ENCODE measurements at regions not wholly inside any gene's neighbourhood (a gene's known extent, or its start where the extent isn't known, plus 50 kb on each side); places are given as distances from the start of the nearest gene placed in this dataset.

DNA sequence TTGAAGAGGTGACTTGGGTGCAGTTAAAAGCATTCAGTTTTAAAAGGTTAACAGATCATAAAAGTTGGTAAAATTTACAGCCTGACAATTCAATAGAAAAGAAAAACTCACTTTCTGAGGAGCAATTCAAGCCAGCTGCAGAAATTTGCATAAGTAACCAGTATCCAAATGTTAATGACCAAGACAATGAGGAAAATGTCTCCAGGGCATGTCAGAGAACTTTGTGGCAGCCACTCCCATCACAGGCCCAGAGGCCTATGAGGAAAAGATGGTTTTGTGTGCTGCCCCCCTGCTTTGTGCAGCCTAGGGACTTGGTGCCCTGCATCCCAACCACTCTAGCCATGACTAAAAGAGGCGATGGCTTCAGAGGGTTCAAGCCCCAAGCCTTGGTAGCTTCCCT is 1406.5 kb upstream of the ACO1 start:
- no peak for TF ChIP-seq POLR2A (IDR thresholded peaks at IDR 0.05)
- TF ChIP-seq, protein P1, sequence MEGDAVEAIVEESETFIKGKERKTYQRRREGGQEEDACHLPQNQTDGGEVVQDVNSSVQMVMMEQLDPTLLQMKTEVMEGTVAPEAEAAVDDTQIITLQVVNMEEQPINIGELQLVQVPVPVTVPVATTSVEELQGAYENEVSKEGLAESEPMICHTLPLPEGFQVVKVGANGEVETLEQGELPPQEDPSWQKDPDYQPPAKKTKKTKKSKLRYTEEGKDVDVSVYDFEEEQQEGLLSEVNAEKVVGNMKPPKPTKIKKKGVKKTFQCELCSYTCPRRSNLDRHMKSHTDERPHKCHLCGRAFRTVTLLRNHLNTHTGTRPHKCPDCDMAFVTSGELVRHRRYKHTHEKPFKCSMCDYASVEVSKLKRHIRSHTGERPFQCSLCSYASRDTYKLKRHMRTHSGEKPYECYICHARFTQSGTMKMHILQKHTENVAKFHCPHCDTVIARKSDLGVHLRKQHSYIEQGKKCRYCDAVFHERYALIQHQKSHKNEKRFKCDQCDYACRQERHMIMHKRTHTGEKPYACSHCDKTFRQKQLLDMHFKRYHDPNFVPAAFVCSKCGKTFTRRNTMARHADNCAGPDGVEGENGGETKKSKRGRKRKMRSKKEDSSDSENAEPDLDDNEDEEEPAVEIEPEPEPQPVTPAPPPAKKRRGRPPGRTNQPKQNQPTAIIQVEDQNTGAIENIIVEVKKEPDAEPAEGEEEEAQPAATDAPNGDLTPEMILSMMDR (IDR thresholded peaks at IDR 0.05) = no peak
- 92 to 100% methylated on average over 1 of the region's 1 CpG for WGBS, 2 donors
- no peaks in the 10 kb centered on the region for H3K4me1 ChIP-seq
- no peaks in the 10 kb centered on the region for H3K27me3 ChIP-seq
- H3K36me3 ChIP-seq = no peaks in the 10 kb centered on the region
- intact Hi-C loops (cut with DNase I) = no loop called here
- no peaks in the 10 kb centered on the region for H3K9me3 ChIP-seq
- H3K27ac ChIP-seq = no peak overlapping the region
- no peak overlapping the region for H3K4me3 ChIP-seq (replicated peaks in 1 of 3)
- DNase-seq = no peak

DNA sequence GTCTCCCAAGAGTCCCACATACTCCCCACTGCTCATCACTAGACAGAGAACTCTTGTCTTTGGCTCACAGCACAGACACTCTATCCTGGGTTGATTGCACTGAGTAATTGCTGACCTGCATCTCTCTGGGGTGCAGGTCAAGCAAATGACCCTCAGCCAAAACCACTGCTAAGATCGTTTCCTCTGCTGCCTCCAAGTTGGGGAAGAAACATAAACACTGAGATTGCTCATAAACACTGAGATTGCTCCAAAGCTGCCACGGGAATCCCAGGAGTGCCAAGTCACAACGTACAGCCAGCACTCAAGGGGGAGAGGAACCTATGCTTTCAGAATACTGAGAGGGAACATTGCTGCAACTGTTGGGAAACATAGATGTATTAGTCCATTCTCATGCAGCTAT is 1402.1 kb upstream of the ACO1 start:
- no peaks in the 10 kb centered on the region for H3K36me3 ChIP-seq
- WGBS, 2 donors = 32 to 49% methylated on average over 3 of the region's 3 CpGs
- no peak overlapping the region for H3K27ac ChIP-seq
- intact Hi-C loops (cut with DNase I) = no loop called here
- H3K9me3 ChIP-seq = no peaks in the 10 kb centered on the region
- no peak for DNase-seq
- H3K27me3 ChIP-seq = no peaks in the 10 kb centered on the region
- H3K4me3 ChIP-seq (replicated peaks in 1 of 3) = no peak overlapping the region
- no peaks in the 10 kb centered on the region for H3K4me1 ChIP-seq
- TF ChIP-seq, protein P1 (IDR thresholded peaks at IDR 0.05) = no peak

GRCh38 chr9:30995956-30996738 is 1388.3 kb upstream of the ACO1 start:
- Histone ChIP-seq H3K4me3 (replicated peaks in 1 of 3) (no peak overlapping the region), H3K4me1 (no peaks in the 10 kb centered on the region), H3K27me3 (no peaks in the 10 kb centered on the region), H3K27ac (no peak overlapping the region), H3K9me3 (no peaks in the 10 kb centered on the region), H3K36me3 (no peaks in the 10 kb centered on the region)
- WGBS, 2 donors = 83 to 86% methylated on average over 5 of the region's 5 CpGs
- TF ChIP-seq, protein P1 (IDR thresholded peaks at IDR 0.05) = no peak
- TF ChIP-seq POLR2A (IDR thresholded peaks at IDR 0.05) = no peak
- DNase-seq = no peak
- intact Hi-C loops (cut with DNase I) = no loop called here

DNA sequence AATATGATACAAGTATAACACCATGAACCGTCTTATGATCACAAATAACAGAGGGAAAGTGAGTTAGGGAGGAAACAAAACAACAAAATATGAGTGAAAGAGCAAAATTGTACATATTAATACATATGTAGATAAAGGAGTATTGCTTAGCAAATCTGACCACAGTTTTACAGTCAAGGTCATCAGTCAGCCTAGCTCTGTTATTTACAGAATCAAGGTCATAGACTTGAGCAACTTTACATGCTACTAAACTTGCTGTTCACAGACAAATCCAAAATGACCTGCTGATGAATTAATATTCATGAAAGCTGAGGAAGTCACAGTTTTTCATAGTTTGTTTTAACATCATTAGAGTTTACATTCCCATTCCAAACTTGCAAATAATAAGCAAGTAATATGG is 1387.7 kb upstream of the ACO1 start:
- no peak for DNase-seq
- 64 to 74% methylated on average over 1 of the region's 1 CpG for WGBS, 2 donors
- intact Hi-C loops (cut with DNase I) = no loop called here
- no peaks in the 10 kb centered on the region for H3K36me3 ChIP-seq
- TF ChIP-seq POLR2A (IDR thresholded peaks at IDR 0.05) = no peak
- TF ChIP-seq, protein P1 (IDR thresholded peaks at IDR 0.05) = no peak
- no peak overlapping the region for H3K4me3 ChIP-seq (replicated peaks in 1 of 3)
- no peaks in the 10 kb centered on the region for H3K27me3 ChIP-seq
- H3K4me1 ChIP-seq = no peaks in the 10 kb centered on the region
- H3K27ac ChIP-seq = no peak overlapping the region
- H3K9me3 ChIP-seq = no peaks in the 10 kb centered on the region

DNA sequence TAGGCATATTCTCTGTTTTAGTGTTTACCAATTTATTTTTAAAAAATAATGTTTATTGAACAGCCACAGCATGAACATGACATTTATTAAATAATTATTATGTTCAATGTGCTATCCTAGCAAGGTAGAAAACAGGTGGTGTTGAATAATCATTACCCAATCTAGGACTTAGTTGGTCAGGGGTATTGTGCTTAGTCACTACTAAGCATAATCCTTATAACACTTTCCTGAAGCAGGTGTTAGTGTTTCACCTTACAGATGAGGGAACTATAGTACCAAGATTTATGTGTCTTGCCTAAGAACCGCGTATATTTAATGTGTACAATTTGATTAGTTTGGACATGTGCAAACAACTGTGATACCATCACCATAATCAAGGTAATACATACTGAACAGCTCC is 1387.2 kb upstream of the ACO1 start:
- no peak overlapping the region for H3K27ac ChIP-seq
- intact Hi-C loops (cut with DNase I) = no loop called here
- no peak for TF ChIP-seq POLR2A (IDR thresholded peaks at IDR 0.05)
- TF ChIP-seq, protein P1 (IDR thresholded peaks at IDR 0.05) = no peak
- no peak for DNase-seq
- no peaks in the 10 kb centered on the region for H3K9me3 ChIP-seq
- H3K4me1 ChIP-seq = no peaks in the 10 kb centered on the region
- WGBS, 2 donors = 30 to 46% methylated on average over 2 of the region's 2 CpGs
- no peaks in the 10 kb centered on the region for H3K27me3 ChIP-seq
- no peak overlapping the region for H3K4me3 ChIP-seq (replicated peaks in 1 of 3)
- no peaks in the 10 kb centered on the region for H3K36me3 ChIP-seq

Data from thyroid gland (tissue), 4 donors.